ELR (cell line): ENCODE measurements at regions not wholly inside any gene's neighbourhood (a gene's known extent, or its start where the extent isn't known, plus 50 kb on each side); places are given as distances from the start of the nearest gene placed in this dataset.

Experiments used
- DNase-seq: peaks from one replicate; pipeline ENCODE4 v3.0.0-alpha.2; 2015; ENCODE audit warnings: low read depth

DNA sequence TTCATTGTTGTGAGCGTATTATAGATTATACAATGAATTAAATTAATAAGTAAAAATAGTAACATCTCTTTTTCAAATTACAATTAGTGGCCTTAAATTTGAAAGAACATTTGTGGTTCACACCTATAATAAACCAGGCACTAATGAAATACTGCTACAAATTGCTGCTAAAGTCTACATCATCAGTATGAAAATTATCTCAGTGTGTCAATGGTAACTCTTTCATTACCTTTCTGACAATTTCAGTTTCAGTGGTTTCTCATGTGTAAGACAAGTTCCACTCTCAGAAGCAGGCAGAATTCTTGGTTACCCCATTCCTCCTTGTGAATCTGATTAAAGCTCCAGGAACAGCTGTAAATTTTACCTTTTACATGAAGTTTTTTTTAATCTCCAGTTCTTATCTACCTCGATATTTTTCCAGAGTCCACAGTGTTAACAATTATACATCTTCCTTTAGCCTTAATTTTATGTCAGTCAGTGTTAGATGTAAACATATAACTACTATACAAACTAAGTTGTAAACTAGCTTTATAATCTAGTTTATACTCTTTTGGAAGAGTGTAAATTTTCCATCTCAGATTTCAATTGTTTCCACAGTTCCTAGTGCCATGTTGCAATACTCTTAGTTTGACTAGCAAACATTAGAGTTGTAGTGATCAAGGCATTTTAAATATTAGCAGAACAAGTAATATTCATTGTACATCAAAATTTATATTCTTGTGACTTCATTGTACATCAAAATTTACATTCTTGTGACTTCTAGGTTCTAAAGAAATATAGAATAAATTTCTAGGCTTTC lies 1038.4 kb downstream of the EPHA7 start:
- no peak for DNase-seq

DNA sequence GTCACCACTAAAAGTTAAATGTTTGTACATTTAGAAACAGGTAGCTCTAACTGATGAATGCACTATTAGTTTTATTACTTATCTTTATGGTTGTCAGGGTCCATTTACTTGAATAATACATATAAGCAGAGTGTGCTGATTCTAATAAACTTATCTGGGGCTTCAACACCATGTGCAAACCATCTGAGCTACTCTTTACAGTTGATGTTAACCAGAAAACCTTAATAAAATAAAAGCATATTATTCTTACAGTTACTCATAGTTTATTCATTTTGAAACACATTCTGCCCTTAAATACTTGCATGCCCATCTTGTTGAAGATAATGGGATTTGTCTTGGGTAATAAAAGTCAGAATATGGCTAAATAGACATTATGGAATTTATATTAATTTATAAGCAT lies 1042.2 kb downstream of the EPHA7 start:
- no peak for DNase-seq

DNA sequence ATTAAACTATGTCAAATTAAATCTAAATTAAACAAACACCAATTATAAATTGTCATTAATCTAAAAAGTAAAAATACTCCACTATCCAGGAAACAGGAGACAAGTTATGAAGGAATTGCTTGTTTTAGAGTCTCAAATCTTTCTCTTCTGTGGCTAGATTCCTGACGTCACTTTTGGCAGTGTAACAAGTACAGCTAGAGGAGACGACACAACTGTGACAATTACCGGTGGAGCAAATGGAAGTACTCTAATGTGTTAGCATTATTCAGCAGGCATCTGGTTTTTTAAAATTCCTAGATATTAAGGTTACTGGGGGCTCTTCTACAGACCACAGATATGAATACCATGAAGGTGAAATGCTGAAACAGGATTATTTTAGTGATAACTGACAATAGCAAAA lies 1042.7 kb downstream of the EPHA7 start:
- DNase-seq: no peak

DNA sequence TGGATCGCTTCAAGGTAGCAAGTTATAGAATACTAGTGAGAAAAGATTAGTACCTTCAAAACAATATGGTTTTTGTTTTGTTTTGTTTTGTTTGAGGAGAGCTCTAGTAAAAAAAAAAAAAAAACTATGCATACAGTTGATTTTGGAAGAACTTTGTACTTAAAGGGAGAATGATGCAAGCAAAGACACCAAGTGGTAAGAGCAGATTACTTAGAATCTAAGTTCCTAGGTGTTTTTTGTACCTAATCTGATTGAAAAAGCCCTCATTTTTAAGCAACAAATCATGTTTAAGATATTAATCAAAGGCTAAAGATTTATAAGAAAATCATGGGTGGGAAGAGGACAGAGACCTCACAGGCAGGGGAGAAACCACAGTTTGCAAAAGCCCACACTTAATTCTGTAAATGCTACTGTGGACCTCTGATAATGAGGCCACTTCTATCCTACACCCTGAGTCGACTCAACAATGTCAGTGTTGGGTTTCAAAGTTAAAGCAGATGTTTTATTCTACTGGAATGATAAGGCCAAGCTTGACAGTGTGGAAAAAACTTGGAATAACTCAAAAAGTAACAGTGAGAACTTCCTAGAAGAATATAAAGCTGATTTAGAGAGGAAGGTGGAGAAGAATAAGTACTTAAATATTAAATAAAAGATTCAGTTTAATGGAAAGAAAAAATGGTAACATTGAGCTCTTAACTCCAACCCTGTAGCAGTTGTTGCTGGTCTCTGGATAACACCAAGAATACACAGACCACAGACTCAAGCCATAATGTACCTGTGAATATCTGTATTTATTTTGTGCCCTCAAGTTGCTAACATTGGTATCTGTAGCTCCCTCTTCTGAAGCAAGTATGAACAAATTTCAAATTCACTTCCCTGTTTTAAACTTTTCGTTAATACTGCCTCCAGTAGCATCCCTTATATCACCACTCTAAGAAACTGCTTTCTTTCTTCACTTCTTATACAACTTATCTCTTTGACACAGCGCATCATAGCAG lies 1047.8 kb downstream of the EPHA7 start:
- no peak for DNase-seq

DNA sequence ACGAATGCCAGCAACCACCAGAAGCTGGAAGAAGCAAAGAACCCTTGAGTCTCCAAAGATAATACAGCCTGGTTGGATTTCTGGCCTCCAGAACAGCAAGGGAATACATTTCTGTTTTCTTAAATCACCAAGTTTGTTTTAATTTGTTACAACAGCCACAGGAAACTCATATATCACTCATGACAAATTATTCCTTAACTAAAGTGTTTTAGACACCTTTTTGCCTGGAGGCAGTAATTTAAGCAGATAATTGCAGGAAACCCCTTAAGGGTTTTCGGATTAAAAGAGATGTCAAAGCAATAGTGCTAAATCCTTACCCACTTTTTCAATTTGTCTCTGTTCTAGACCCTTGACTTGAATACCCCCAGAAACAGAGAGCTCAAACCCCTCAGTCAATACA lies 1050.0 kb downstream of the EPHA7 start:
- DNase-seq: no peak

DNA sequence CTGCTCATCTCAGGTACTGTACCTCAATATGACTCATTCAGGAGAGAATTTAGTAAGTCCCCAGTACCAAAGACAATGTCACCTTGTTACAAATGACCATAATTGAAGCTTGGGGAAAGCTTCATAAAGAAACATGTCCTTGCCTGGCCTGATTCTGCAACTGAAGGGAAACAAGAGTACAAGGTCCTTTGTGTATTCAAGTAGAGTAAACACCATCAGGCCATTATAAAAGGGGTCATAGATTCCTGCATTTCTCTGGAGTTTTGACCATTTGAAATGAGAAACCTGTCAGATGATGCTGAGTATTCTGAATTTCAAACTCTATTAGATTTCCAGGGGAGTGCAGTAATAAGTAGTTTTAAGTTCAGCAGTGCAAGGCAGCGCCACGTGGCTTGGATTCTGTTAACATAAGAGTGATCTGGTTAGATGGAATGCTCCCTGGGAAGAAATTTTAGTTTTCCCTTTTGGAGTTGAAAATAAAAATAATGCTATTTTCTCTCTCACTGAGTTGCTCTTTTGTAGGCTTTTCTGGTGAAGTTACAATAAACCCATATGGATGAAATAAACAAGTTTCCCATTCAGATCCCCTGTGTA lies 1054.3 kb downstream of the EPHA7 start:
- no peak for DNase-seq

DNA sequence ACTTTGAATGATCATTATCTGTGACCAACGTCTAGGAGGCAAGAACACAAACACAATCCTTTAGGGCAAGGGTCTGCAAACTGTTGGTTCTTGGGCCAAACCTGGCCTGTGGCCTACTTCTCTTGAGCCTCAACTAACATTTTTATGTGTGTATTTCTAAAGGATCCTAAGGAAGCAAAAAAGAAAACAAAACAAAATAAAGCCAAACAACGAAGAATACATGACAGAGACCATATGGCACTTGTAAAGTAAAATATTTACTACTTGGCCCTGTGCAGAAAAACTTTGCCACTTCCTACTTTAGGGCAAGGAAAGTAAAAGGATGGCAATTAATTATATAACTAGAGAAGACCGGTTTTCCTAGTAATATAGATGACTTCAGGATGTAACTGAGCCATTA lies 1056.2 kb downstream of the EPHA7 start:
- DNase-seq: no peak

DNA sequence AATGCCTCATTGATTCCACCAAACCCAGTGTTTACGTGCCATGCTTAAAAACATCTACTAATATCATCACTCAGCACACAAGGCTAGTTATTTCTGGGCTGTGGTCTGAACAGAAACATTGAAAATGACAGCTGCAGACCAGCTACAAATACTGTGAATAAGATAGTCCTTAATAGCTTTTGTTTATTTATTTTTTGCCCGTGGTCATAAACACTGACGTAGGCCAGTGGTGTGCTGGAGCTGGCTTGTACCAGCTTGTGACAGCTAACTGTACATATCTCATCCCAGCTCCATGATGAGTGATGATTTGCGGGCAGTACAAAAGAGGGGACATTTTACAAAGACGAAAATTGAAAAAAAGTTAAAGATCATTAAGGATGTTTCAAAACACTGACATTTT lies 1057.0 kb downstream of the EPHA7 start:
- DNase-seq: no peak

DNA sequence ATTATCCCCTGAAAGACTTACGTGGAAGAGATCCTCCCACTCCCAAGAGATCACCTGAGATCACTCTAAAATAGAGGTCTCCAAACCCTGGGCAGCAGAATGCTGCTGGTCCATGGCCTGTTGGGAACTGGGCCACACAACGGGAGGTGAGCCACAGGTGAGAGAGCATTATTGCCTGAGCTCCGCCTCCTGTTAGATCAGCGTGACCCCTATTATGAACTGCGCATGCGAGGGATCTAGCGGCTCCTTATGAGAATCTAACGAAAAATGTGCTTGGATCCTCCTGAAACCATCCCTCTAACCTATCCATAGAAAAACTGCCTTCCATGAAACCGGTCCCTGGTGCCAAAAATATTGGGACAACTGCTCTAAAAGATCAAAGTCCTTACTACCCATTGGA lies 1057.4 kb downstream of the EPHA7 start:
- no peak for DNase-seq

DNA sequence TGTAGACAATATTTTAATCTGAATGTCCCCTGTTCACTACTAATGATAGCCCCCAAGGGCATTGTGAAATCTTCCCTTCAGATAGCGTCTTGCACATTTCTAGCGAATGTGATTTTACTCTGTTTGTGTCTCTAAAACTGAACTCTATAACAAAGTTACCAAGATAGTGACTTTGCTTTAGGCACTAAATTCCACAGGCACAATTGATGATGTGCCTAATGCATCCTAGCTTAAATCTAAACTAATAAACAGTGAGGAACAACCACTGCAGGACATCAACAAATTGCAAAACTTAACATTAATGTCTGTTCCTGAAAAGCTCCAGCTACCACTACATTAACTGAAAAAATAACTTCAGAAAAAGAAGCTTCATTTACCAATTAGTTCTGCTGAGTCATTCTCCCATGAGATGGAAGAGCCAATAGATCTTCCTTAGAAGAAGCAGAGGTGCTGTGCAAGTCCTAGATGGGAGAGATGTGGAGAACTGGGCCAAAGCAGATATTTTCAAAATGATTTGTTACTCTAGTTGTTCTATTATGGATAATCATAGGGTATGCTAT lies 1065.0 kb downstream of the EPHA7 start:
- DNase-seq: no peak

DNA sequence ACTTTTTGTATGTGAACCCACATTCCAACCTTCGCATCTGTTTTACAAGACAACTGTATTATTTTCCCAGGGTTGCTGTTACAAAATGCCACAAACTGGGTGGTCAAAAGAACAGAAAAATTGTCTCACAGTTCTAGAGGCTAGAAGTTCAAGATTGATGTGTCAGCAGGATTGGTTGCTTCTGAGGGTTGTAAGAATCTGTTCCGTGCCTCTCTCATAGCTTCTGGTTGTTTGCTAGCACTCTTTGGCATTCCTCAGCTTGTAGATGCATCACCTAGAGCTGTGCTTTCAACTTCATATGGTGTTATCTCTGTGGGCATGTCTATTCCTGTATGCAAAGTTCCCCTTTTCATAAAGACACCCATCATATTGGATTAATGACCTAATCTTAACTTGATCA lies 1067.2 kb downstream of the EPHA7 start:
- no peak for DNase-seq

DNA sequence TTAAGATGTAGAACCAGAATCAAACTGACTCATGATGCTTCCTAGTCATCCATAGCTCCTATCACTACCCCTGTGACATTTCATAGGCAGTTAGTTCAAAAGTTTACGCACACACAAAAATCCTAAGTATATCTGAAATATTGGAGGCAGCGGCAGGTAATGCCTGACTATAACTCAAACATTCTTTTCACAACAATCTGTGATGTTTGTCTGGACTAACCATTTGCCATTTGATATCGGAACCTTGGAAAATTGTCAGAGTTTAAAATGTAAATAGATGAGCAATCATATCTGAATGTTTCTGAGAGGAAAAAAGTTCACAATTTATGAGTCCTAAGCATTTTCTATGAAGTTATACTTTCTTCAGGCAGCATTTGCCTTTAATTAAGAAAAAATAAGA lies 1078.2 kb downstream of the EPHA7 start:
- no peak for DNase-seq

DNA sequence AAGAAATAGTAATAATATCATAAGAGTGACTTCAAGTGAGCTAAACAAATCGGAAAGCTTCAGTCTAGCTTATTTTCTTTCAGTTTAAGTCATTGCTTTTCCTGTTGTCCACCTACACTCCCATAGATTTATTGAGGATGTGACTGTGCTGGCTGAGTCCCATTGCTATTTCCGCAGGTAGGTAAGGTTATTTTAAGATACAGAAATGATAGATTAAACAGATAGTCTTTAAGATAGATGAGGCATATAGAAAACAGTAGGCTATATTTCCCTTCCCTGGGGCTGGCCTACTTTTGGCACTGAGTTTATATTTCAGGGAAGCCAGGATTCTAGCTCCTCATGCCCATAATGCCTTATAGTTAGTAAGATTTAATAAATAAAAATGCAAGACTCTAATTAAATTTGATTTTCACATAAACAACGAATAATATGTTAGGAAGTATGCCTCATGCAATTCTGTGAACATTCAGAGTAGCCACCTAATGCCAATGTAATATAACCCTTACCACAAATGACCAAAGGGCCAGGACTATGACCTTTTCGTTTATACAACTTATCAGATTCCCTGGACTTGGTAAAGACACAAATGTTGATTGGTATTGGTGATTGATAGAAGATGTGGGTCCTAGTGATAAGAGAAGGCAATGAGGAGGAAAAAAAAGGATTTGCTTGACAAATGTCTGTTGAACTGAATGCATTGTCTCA lies 1079.3 kb downstream of the EPHA7 start:
- DNase-seq: no peak

DNA sequence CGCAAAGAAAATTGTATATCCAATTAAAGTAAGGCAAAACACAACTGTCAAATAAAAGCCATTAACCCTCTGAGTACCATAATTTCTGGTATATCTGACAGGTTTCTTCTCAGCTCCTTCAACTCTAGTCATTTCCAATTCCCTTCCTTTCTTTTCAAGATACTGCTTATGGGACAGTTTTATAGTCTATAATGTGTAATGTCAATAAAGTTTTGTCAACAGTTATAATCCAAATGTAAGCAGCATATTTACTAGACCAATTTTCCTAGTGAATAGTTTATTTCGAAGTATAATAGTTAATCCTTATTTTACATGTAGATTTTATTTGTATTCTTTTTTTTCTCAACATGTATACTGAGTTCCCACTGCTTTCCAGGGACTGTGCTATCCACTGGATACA lies 1081.8 kb downstream of the EPHA7 start:
- no peak for DNase-seq

DNA sequence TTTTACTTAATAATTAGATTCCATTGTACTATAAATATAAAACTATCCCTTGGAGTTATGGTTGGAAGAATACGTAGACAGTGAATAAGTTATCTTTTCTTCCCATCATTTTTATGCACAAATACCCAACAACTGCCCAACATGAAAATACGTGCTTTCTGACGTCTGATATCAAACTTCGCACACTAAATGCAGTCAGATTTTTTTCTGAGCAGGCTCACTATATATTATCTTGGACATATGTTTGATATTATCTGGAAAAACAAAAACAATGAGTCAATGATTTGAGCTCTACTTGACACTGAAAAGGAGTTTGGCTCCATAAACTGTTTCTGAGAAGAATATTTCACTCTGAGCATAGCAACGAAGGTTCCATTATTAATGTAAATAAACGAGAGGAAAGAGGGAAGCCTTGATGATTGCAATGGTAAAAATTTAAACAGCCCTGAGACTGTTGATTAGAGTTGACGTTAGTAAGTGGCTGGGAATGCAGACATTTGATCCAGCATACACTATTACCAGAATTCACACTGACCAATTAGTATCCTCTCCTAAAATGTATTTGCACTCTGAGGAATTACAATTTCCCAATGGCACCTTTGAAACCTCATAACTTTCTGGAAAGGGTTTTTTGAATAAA lies 1090.0 kb downstream of the EPHA7 start:
- no peak for DNase-seq

DNA sequence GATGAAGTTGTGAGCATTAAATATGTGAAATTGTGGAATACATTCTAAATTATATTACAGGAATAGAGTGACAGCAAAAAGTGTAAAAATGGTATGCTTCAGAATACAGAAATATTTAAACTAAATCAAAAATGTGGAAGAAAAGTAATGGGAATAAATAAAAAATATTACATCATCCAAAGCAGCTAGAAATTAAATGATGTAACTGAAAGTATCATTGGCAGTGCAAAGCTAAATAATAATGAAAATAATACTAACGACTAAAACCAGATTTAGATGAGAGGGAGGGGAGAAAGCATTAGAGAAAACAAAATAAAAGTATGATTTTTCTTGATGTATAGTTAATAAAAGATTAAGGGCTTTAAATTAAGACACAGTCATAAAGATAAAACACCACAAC lies 1104.0 kb downstream of the EPHA7 start:
- no peak for DNase-seq

DNA sequence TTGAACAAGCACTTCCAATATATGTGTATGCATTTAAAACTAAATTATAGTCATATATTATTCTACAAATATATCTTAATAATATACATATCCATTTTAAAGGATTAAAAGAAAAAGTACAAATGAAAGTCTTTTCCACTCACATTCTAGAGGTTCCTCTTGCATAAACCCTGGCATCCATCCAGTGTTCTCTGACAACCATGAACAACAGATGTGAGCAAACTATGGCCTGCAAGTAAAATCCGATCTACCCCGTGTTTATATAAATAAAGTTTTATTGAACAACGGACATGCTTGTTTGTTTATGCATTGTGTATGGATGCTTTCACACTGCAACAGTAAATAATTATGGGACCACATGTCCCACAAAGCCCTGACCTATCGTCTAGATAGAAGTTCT lies 1122.3 kb downstream of the EPHA7 start:
- no peak for DNase-seq

DNA sequence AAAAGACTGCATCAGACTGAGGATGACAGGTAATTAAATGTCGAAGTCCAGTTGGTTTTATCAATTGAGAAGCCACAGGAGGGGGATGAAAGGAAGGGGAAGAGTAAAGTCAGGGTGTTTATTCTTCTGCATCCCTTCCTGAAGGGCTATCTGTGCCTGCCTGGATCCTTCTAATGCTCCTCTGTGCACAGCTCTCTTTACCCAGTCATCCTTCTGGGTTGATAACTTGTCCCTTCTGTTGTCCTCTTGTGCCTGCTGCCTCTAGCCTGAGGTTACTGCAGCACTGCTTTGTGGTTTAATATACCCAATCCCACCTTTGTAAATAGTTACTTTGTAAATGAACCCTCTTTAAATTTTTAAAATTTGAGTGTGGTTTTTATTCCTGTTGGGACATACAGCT lies 1127.3 kb downstream of the EPHA7 start:
- DNase-seq: no peak

DNA sequence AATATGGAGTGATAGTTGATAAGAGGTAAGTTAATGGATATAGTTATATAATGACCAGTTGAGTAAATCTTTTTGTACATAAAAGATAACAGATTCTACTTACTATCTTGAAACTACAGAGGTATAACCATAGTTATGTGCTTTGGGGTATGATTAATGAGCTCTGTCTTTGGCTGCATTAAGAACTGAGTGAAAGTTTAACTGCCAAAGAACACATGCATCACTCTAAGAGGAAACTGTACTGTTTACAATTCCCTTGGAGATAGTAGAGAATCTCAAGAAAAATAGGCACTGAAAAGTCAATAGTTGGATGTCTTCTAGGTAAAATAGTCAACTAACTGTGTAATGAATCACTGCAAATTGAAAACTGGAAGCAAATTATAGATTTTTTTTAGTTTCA lies 1129.5 kb downstream of the EPHA7 start:
- no peak for DNase-seq

DNA sequence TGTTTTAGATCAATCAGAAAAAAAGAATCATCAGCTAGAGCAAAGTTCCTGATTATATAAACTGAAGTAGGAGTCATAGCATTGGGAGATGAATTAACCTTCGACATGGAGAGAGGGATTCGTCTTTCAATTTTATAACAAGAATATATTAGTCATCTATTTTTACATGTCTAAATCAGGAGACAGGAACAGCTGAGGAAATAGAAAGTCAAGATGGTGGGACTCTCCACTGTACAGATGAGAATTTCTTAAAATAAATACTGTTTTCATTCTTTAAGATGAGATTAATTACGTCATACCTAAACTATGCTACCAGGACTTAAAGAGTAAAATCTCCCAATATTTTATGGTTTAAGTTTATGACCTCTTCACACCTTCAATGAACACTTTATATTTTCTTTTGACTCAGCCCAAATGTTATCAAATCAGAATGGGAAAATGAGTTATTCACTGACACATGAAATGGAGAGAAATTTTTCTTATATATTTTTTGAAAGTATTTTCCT lies 1137.7 kb downstream of the EPHA7 start:
- DNase-seq: no peak

DNA sequence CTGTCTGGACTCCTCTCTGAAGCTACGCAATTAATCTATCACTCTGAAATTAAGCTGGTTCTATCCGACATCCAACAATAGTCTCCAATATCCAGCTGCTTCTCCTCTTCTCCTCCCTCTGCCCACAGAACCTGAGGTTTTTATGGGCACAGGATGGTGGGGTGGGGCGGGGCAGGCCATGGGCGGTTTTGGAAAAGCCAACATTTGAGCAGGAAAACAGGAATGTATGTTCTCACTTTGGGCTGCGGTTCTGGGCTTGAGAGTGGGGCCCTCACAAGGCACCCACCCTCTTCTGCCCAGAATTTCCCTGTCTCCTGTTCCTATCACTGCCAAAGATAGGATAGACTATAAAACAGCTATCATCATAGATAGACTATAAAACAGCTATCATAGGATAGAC lies 1144.2 kb downstream of the EPHA7 start:
- DNase-seq: no peak
